ENCODE measurements at regions not wholly inside any gene's neighbourhood (a gene's known extent, or its start where the extent isn't known, plus 50 kb on each side); places are given as distances from the start of the nearest gene placed in this dataset.

DNA sequence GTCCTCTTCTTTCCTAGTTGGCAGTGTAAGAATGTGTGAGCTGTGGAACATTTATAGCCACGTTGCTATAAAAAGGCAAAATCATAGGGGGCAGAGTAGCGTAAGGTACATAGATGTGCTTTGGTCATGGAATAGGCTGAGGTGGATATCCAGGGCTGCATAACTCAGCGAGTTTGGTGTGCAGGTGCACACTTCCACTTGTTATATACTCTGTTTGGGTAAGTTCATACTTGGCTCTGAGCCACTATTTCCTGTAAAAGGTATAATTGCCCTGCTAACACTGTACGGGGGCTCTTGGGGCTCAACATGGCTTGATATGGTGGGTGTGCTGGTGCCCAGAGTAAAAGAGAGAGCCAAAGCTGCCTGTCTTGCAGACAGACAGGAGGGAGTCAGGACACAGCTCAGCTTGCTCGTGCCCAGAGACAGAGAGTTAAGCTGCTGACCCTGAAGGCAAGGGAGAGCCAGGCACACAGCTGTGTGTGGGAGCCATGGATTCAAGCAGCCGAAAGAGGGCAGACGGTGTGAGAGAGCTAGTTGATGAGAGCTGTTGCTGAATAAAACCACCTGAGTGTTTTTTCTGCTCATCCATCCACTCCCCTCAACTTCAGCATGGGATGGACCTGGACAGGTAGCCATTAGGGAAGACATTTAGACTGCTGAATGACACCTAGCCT is 126.7 kb downstream of the DKK1 start:
- no peak for DNase-seq

DNA sequence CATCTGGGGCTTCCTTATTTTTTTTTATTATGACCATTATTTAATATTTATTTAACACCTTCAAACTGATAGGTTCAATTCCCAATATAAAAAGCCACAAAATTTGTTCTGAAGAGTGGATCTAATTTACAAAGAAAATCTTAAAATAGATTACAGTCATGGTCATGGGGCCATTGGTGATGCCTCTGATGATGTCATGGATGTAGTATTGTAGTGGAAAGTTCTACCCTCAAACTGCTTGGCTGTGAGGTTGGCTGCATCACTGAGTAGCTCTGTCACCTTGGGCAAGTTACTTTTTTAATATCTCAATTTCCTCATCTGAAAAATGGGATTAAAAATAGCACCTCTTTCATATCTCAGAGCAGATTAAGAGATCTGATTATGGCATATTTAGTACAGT is 128.5 kb downstream of the DKK1 start:
- no peak for DNase-seq

- no peak for DNase-seq
Measured at GRCh38 chr10:52443419-52444388, 129.6 kb downstream of the DKK1 start.

DNA sequence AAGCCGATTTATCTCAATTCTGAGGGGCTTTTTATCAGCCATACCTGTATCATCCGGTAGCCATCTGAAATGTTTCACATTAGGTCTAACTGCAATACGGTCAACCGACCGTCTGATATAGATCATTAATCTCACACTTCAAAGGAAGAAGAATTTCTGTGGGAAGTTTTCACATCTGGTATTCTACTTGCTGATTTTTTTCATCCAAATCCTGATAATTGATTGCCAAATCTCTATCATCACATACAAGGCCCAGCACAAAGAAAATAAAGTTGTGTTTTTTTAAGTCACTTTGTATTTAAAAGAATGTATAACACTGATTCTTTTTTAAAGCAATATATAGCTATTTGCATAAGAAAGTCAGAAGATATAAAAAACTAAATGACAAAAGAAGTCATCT is 132.3 kb downstream of the DKK1 start:
- DNase-seq, result no peak

DNA sequence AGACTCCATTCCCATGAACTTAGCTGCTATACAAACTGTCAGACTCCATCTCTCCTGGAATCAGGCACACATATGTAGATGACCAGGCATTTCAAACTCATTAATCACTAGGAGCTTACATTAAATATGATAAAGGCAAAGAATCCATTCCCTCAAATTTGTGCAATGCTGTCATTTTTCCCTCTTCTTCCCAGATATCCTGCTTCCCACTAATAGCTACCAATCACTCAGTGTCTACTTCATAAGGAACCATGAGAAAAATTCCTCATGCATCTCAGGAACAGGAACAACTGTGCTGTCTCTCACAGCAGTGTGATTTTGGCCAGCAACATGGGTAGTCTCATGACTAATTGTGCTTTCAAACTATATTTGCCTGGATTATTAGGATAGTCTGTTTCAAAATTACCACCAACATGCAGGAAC is 133.9 kb downstream of the DKK1 start:
- DNase-seq, result no peak

GRCh38 chr10:52450762-52451291 is 136.7 kb downstream of the DKK1 start:
- no peak for DNase-seq

GRCh38 chr10:52451817-52452216 is 137.7 kb downstream of the DKK1 start:
- no peak for DNase-seq

- no peak for DNase-seq
Measured at GRCh38 chr10:52452600-52453493, 138.8 kb downstream of the DKK1 start.

GRCh38 chr10:52453501-52453900 is 139.4 kb downstream of the DKK1 start:
- DNase-seq, result no peak

DNA sequence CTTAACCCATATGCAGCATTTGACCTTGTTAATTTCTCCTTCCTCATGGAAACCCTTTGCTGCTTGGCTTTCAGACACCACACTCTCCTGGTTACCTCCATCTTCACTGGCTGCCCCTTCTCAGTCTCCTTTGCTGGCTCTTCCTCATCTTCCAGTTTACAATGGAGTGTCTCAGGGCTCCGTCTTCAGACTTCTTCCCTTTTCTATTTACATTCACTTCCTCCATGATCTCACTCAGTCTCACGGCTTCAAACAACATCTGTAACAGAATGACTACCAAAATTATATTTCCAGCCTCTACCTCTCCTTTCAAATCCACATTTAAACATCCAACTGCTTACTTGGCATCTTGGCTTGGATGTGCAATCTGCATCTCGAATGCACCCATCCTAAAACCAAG is 140.4 kb downstream of the DKK1 start:
- peak in 2 of 56 donors; percentile 2 to 25 for DNase-seq

GRCh38 chr10:52455098-52455497 is 141.0 kb downstream of the DKK1 start:
- no peak for DNase-seq

DNA sequence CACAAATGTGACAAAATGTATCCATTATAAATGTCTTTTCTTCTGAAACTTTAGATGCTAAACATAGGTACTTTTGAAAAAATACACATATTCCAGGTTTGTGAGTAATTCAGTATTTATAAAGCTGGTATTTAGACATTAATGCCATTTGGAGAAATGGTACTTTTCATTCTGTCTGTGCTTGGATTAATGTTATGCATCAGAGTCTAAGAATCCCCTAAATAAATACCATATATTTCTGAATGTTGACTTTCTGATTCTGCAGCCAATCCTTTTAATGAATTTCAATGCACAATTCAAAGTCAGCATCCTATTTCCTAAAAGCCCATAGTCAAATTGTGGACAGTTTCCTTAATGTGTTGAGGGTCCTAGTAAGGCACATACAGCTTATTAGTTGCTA is 145.0 kb downstream of the DKK1 start:
- no peak for DNase-seq

DNA sequence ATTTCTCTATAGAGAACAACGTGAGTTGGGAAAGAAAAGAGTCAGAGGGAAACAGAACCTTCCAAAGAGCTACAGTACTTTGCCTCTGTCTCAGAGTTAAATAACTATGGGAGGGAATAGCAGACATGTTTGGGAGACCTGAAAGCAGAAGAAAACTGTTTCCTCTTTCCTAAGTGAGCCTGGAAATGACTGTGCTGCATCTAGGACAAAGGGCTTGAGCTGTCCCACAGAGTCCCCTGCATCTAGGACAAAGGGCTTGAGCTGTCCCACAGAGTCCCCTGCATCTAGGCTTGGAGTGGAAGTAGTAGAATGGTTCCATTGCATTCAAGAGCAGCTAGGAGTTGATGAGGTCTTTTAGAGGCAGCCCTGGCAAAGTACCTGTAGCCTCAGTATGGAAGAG is 149.7 kb downstream of the DKK1 start:
- DNase-seq, result no peak

DNA sequence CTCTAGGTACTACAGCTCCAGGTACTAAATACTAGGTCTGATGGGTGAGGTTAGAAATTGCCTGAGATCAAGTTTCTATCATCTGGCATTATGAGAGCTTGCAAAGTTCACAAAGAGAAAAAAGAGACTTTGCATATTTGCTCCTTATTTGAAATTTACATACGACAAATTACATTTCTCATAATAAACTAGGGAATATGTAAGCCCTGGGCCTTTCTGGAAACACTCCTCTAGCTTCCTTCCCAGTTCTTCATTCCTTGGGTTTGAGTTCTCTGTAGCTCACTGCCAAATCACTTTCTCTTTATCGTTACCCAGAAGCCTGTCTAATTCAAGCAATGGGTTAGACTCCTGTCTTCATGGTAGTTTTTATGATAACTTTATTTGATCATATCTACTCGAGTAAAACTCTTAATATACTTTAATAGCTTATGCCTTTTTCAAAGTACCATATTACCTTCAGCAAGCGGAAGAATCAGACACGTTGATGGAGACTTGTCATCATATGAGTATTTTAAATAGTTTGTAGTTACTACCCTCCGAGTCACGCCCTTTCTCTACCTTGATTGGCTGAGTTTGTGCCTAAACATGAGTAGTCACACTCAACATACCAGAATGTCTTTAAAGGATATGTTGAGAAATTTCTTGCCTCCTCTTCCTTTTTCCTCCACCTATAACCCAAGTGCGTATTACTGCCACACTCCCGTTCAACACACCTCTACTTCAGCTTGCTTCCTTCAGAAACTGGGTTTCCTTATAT is 150.5 kb downstream of the DKK1 start:
- DNase-seq, result no peak

DNA sequence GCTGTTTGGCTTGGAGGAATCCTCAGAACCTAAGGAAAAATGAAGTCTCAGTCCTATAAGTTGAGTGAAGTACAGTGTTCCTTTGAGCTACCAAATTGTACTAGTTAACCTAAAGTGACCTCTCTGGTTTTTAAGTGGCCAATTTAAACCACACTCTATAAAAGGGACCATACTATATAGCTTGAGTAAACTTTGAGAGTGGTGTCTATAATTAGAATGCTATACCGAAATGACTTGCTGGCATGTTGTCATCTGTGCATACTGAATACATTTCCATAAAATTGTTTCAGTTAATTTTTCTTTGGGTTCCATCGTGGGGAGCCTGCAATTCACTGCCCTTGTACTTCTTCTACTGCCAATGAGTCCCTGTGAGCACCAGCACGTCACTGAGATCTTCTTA is 151.1 kb downstream of the DKK1 start:
- no peak for DNase-seq

GRCh38 chr10:52466464-52466863 is 152.4 kb downstream of the DKK1 start:
- peak in 8 of 56 donors; percentile 2 to 28 (median 6) for DNase-seq

- DNase-seq, result no peak
Measured at GRCh38 chr10:52469970-52470705, 156.1 kb downstream of the DKK1 start.

- no peak for DNase-seq
Measured at GRCh38 chr10:52472406-52473146, 158.5 kb downstream of the DKK1 start.

DNA sequence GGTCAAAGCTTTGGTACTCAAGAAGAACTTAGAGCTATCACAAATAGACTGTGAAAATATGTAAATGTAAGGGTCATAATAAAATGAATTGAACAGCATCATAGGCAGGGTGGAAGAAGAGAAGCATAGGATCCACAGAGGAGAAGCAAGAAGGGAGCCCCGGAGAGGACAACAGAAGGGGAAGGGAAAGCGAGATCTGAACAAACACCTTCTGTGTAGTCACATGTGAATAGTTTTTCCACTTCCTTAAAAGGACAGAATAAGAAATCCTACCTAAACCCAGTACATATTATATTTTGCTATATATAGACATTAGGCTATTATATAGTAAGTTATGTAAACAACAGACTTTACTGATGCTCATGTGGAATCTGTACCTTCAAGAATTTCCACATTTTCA is 160.2 kb downstream of the DKK1 start:
- DNase-seq, result no peak

Measured in amygdala (tissue), 56 donors.